GM18861 (cell line): ENCODE measurements at regions not wholly inside any gene's neighbourhood (a gene's known extent, or its start where the extent isn't known, plus 50 kb on each side); places are given as distances from the start of the nearest gene placed in this dataset.
"Not testable (repeated sequence)": the region's sequence is repeated elsewhere in the genome, so short reads cannot be mapped to it uniquely, and the experiment has no call there.

Experiments used
- ATAC-seq: cut with Tn5 transposase; IDR thresholded peaks from one replicate; pipeline ENCODE4 v1.9.1; 2021; ENCODE audit not compliant: unreplicated experiment

- no peak for ATAC-seq
Observed at GRCh38 chr14:22218728-22219127, 370.3 kb downstream of the DAD1 start.

DNA sequence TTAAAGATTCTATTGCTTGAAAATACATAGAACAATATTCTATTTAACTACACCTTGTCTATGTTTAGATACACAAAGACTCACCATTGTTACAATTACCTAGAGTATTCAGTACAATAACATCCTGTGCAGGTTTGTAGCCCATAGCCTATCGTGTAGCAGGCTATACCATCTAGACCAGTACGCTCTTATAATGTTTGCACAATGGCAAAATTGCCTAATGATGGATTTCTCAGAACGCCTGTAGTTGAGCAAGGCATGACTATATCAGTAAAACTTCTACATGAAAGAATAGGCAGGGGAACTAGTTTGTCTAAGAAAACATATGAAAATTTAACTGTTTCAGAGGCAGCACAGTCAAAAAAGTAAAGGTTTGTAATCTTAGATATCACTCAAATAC is 375.9 kb downstream of the DAD1 start:
- no peak for ATAC-seq

DNA sequence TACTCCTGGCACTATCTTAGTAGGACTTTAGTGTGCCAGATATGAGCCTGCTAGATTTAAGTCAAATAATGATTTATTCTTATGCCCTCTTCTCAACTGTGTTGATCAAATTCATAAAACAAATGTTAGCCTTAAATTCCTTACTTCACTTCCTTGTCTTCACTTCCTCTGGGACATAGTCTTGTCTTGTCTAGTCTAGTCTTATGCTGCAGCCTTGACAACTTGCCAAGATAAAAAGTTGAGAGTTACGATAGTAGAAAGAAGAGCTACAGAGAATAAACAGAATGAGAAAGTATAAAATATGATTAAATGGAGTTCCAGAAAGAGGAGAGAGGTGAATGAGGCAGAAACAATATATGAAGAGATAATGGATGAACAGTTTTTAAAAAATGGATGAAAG is 378.1 kb downstream of the DAD1 start:
- ATAC-seq = no peak

- no peak for ATAC-seq
Observed at GRCh38 chr14:22210026-22210425, 379.0 kb downstream of the DAD1 start.

DNA sequence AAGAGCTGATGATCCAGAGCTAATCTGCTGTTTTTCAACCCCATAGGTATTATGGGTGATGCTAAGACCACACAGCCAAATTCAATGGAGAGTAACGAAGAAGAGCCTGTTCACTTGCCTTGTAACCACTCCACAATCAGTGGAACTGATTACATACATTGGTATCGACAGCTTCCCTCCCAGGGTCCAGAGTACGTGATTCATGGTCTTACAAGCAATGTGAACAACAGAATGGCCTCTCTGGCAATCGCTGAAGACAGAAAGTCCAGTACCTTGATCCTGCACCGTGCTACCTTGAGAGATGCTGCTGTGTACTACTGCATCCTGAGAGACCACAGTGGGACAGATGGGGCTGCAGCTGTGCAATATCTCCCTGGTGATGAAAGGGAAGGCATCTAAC is 386.0 kb downstream of the DAD1 start:
- ATAC-seq = no peak

DNA sequence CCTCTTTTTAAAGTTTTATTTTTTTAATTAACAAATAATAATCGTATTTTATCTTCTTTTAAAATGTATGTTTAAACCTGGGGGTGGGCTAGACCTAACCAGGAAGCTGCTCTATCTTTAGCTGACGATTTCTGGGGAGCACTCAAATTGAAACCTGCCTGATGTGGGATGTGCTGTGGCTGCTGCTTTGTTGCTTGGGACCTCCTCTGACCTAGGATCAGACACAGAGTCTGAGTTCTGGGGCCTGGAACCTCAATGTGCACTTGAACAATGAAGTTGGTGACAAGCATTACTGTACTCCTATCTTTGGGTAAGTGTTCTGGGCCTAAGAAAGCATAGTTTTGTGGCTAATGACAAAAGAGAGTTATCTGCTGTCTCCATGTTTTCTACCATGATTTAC is 386.7 kb downstream of the DAD1 start:
- ATAC-seq = no peak

DNA sequence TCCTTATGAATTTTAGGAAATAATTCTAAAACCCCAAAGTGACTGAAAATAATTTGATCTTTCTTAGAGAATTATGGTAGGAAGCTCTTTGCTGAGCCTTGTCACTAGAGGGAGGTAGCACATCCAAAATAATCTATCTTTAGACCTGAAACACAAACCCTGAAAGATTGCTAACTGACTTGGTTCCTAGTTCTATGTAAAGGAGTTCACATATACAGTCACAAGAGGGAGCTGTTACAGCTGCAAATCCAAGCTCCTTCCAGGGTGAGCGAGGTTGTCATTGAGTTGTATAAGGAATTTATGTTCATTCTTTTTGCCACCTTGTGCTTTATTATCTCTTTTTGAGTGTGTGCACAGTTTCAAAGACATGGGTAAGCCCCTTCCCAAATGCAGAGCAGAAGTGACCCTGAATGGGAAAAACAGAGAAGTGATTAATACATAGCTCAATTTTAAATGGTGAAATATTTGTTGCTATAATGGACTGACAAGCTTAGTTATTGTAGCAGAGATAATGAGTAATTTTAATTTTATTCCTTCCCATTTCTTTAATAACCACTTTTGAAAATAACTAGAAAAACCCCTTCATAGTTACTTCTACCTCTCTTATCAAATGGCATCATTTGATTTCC is 387.9 kb downstream of the DAD1 start:
- ATAC-seq = no peak

- not testable (repeated sequence) for ATAC-seq
Observed at GRCh38 chr14:22200131-22200530, 388.9 kb downstream of the DAD1 start.

DNA sequence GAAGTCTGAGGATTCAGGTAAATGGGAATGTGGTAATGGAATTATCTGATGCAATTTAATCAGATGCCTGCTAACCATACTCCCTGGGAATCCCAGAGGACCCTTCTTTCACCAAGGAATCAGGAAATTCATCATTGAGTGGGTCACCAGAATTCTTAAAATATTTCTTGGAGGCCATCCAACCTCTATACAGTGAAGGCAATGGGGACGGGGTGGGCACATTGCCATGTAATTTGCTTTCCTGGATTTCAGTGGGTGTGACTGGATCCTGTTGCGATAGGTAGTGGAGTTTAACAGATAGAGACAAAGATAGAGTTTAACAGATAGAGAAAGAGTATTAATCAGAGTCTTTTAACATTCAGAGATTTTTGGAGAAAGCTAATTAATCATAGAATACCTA is 394.4 kb downstream of the DAD1 start:
- no peak for ATAC-seq

DNA sequence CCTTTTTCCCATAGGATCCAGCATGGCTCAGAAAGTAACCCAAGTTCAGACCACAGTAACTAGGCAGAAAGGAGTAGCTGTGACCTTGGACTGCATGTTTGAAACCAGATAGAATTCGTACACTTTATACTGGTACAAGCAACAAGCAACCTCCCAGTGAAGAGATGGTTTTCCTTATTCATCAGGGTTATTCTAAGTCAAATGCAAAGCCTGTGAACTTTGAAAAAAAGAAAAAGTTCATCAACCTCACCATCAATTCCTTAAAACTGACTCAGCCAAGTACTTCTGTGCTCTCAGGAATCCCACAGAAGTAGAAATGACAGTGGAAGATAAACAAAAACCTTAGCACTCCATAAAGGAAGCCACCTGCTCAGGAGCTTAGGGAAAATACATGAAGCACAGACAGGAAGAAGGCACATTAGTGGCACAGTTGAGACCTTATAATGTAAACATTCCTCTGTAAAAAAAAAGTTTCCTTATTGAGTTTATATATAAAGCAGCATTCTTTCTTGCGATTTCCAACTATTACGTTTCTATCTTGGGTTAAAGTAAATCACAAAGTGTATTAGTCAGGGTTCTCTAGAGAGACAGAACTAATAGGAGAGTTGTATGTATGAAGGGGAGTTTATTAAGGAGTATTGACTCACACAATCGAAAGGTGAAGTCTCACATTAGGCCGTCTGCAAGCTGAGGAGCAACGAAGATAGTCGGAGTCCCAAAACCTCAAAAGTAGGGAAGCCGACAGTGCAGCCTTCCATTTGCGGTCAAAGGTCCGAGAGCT is 398.4 kb downstream of the DAD1 start:
- no peak for ATAC-seq

GRCh38 chr14:22189881-22190280 is 399.1 kb downstream of the DAD1 start:
- ATAC-seq = no peak

DNA sequence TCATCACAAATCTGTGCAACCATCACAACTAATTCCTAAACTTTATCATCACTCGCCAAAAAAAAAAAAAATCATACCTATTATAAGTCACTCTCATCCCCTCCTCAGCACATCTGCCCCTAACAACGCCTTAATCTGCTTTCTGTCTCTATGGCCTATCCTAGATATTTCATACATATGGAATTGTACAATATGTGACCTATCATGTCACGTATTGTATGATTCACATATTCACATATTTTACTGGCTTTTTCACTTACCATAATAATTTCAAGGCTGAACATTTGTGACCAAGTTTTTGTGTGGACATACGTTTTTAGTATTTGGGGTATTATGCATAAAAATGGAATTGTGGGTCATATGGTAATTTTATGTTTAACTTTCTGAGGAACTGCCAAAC is 400.7 kb downstream of the DAD1 start:
- no peak for ATAC-seq

DNA sequence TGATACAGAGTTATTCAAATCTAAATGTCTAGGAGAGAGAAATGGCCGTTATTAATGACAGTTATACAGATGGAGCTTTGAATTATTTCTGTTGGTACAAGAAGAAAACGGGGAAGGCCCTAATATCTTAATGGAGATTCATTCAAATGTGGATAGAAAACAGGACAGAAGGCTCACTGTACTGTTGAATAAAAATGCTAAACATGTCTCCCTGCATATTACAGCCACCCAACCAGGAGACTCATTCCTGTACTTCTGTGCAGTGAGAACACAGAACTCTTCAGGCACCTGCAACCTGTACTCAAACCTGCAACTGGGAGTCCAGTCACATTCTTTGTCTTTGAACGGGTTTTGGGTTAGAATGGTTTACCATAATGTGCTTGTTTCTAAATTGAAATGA is 403.2 kb downstream of the DAD1 start:
- ATAC-seq = no peak

- no peak for ATAC-seq
Observed at GRCh38 chr14:22185191-22185590, 403.8 kb downstream of the DAD1 start.

DNA sequence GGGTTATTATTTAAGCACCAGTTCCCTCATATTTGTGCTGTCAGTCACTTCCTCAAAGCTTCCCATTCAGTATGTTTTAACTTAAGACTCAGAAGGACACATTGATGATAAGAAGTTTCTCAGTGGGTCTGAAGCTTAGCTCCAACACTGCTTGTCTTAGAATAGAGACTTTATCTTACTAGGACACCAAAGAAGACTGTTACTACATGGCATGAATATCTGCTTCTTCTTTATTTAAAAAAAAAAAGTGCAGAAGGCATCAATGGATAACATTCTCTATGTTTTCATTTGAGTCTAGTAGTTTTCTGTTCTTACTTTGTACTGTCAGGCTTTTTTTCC is 404.2 kb downstream of the DAD1 start:
- no peak for ATAC-seq

DNA sequence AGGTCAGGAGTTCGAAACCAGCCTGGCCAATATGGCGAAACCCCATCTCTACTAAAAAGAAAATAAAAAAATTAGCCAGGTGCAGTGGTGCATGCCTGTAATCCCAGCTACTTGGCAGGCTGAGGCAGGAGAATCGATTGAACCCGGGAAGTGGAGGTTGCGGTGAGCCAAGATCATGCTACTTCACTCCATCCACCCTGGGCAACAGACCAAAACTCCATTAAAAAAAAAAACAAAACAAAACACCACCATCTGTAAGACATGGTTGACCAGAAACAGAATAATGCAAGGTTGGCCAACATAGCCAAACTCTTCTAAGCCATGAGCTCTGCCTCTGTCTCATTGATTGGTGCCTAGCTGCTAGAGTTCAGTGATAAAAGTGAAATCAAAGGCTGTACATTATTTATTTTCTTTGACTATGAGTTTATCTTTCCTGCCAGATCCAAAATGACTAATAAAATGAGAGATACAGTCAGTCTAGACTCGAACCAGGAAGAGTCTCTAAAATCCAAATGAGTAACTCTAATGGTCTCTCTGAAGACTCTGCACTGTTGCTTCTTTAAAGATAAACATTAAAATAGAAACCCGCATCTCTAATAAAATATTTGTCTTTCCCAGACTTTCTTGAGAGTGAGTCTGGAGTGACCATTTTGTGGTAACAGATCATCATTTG is 404.7 kb downstream of the DAD1 start:
- ATAC-seq = no peak

- ATAC-seq = no peak
Observed at GRCh38 chr14:22180045-22180444, 409.0 kb downstream of the DAD1 start.

DNA sequence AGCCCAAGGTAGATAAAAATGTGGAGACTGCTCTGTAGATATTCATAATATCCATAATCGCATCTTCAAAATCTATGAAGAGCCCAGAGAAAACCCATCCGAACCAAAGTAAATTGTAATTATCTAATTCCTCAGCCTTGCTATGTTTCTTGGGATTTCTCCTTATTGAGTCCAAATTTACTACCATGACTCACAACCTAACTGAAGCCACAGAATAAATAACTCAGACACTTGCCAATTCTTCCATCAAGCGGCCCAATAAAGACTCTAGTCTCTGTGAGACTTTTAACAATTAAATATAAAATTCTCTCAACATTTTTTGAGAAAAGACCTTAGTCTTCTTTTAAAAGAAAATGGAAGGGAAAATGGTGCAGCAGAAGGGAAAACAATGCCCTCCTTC is 409.8 kb downstream of the DAD1 start:
- no peak for ATAC-seq

DNA sequence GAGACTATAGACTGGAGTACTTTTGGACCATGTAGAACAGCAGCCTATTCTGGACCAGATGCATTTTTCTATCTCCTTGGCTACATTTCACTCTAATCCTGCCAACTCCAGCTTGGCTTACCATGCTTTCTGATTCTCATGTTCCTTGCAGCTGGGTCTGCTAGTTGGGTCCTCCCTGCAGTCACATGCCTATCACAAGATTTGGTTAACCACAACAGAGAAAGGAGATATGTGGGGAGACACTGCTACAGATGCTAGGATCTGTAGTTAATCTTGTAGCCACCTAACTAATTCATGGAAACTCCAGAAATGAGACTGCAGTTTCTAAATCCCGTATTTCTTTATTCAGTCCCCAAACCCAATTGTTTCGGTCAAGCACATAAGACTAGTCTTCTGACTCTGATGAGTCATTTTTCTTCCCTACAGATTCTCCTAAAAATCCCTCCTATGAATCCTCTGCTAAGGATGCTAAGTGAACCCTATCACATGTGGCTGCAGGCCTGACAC is 410.6 kb downstream of the DAD1 start:
- no peak for ATAC-seq

GRCh38 chr14:22177870-22178269 is 411.2 kb downstream of the DAD1 start:
- peak; percentile 41 for ATAC-seq

DNA sequence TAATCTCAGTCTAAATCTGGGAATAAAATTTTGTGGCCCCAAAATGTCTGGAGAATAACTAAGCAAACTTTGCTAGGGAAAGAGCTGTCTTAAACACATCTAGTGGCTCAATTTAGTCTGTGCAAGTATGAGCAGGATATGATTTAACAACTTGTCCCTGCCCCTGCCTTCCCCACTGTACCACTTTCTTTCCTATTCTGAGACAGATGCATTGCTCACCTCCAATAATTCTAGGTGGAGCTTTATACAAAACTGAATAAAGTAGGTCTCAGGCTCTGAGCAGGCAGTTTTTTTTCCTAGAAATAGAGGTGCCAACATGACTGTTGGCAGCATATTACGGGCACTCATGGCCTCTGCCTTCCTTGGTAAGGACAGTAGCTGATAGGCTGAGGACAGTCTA is 412.1 kb downstream of the DAD1 start:
- ATAC-seq = no peak

- ATAC-seq = not testable (repeated sequence)
Observed at GRCh38 chr14:22175278-22175558, 413.8 kb downstream of the DAD1 start.
